ENCODE measurements at regions not wholly inside any gene's neighbourhood (a gene's known extent, or its start where the extent isn't known, plus 50 kb on each side); places are given as distances from the start of the nearest gene placed in this dataset.
A peak's percentile ranks its signal among the peaks of the same experiment; 100 is the strongest.

DNA sequence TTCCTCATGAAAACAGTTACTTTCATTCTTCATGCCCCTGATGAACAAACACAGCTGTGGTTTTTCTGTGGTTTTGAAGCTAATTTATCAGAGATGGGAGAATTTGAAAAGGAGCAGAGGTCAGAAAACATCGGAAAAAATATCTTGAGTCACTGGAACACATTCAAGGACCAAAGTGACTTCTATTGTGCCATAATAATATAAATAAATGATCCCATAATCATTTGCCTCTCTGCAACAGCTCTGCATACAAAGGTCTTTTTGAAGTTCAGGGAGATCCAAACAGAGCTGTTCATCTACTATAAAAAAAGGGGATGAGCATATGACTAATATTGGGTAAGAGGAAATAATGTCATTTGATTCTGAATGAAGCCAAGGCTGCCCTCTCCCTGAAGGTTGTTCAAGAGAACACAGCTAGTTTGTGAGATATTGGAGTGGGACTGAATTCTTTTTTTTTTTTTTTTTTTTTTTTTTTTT, 201.3 kb upstream of the GALNT5 start:
- peak; percentile 40 for DNase-seq (ENCODE audit: low spot score)

DNA sequence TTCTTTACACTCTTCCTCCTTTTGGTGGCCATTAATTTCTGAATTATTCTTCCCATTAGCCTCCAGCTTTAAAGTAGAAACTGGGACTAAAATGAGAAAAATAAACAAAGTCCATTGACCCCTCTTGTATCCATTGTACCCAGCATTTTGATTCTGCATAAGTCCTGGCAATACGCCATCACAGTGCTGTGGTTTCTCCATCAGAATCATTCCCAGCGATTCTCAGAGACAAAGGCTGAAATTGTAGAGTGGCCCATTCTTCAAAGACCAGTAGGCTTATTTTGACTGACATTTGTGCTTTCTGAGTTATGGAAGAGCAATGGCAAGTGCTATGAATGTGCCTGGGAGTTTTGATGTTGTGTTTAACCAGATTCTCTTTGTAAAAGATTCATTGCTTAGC, 199.3 kb upstream of the GALNT5 start:
- no peak for DNase-seq (ENCODE audit: low spot score)

DNA sequence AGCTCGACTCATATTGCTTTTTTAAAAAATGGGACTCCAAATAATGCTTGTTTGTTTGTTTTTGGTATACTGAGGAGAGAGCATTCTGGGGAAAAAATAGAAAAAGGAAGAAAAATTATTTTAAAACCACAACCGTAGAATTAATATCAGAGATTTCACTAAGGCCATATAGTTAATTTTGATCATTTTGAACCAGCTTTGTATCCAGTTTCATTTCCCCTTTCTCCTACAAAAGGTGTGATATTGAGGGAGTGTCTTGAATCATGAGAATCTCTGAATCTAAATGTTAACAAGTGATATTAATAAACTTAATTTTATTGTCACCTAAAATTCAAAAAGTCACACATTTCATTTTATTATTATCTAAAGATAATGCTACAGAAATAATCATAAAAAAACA, 198.5 kb upstream of the GALNT5 start:
- DNase-seq (ENCODE audit: low spot score), result no peak

DNA sequence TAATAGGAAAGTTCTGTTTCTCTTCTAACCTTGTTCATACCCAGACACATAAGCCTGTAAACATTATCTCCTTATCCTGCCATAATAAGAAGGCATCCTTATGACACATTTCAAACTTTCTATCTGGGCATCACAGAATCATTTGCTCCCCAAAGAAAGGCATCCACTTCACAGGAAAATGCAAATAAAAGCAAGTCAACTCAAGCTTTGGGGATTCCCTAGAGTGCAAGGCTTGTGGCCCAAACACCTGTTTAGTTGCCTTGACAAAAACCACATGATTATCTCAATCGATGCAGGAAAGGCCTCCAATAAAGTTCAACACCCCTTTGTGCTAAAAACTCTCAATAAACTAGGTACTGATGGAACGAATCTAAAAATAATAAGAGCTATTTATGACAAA, 195.7 kb upstream of the GALNT5 start:
- DNase-seq (ENCODE audit: low spot score), result no peak

DNA sequence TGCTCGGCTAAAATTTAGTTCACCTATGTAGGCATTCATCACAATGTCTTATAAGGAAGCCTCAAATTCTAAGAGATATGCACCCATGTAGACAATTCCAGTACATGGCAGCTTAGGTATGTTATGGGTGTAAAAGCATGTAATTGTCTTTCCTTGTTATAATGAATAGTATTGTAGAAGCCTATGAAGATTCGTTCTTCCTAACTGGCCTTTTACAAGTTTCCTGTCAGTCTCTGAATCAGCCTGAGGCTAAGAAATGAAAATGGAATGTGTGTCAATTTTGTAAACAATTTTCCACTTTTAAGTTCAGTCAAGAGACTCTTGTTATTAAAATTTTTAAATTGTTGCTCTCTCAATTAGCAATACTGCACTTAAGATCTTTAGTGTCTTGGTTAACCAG, 189.9 kb upstream of the GALNT5 start:
- DNase-seq (ENCODE audit: low spot score), result no peak

DNA sequence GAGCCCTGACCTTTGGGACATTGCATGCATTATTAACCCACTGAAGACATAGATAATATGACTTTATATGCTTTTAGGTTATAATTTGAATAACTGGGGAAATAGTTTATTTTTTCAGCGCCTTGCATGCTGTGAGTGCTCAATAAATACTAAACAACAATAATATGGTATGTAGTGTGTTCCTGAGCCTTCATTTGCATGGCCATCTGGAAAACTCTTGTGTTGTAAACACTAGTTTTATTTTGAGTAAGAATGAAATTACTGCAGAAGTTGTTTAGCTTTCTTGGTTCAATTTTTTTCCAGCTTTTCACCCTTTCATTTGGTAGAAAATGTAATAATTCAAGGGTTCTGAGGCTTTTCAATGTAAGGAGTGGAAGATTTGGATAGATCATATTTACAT, 189.3 kb upstream of the GALNT5 start:
- no peak for DNase-seq (ENCODE audit: low spot score)

DNA sequence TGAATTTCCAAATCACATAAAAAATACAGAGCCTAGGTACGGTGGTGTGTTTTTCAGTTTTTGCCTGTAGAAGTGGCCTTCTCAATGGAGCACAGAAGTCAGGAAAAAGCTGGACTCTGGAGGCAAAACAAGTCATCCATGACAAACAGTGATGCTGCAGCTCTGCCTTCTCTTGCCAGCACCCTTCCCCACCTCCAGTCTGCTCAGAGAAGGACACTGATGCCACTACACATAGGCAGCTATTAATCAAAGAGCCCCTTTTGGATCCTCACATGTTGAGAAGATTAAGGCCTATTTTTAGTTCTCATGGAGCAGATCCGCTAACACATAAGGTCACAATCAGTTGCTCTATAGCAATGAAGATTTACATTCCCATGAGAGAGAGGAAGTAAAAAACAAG, 181.6 kb upstream of the GALNT5 start:
- no peak for DNase-seq (ENCODE audit: low spot score)

DNA sequence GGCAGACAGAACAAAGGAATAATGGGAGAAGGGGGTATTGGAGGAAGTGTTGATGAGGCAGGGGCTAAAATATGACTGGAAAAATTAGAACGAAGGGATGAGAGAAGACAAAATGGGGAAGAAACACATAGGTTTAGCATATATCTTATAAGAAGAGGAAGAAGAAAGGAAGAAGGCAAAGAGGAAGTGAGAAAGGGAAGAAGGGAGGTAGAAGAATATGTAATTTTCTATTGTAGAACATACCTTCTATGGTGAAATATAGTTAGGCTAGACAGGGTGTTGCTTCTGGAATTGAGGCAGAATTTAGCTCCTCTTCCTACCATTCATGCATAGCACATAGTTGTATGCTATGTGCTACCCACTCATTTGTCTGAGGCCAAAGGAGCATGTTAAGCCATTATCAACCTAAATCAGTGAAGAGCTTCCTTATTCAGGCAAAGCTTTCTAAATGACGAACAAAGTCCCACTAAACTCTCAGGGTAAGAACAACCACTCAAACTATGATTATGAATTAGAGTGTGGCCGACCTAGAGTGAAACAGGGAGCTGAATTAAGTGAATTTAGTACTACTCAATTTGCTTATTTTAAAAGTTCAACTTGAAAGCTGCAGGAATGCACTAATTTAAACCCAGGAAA, 180.9 kb upstream of the GALNT5 start:
- no peak for DNase-seq (ENCODE audit: low spot score)

DNA sequence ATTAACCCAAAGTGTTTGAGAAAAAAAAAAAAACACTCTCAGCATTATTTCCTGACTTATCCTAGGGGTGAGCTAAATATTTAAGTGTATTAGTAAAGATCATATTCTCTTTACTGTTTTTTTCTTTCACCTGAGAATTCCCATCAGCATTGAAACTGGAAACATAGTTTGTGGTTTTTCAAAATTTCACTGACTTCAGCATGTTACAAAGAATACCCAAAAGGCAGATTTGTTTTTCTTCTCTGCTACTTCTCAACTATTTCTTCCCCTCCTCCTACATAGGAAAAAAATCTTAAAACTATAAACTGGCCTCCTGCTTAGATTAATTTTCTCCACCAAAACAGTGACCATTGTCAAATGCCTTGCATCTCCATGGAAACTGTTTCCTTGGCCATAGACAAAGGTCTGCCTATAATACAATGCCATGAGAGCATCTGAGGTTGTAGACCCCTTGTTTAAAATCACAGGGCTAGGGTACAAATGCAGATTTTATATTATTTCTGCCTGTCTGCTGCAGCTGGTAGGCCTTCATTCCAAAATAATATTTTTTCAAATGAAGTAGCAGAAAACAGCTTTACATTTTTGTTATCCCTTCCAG, 179.7 kb upstream of the GALNT5 start:
- no peak for DNase-seq (ENCODE audit: low spot score)

DNA sequence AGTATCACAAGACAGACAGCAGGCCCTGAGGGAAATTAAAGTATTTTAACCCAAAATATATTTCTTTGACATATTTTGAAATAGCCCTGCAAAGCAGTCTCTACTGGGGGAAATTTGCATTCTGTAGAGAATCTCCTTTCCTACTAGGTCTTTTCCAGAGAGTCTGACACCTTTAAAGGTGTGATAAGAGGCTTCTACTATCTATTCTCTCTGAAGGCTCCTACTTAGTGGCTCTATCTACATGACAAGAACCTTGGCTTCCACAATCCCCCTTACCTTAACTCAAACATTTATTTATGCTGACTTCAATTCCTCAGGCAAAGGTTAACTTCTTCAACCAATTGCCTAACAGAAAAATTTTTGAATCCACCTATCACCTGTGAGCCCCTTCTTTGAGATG, 174.6 kb upstream of the GALNT5 start:
- no peak for DNase-seq (ENCODE audit: low spot score)

DNA sequence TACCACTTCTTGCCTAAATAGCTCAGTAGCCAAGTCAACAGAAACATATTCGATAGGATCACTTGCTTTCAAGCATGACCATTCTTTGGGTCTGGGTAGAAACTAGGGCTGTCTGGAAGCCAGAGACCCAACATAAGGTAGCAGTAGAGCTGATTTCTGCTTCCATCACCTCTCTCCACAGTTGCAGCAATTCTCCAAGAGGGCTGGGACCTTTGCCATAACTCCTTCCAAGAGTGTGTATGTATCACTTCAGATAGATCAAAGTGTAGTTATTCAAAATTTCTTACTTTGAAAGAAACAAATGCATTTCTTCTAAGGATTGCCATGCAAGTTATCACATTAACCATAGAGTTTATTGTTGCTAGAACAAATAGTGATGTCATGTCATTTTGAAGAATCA, 172.0 kb upstream of the GALNT5 start:
- no peak for DNase-seq (ENCODE audit: low spot score)

DNA sequence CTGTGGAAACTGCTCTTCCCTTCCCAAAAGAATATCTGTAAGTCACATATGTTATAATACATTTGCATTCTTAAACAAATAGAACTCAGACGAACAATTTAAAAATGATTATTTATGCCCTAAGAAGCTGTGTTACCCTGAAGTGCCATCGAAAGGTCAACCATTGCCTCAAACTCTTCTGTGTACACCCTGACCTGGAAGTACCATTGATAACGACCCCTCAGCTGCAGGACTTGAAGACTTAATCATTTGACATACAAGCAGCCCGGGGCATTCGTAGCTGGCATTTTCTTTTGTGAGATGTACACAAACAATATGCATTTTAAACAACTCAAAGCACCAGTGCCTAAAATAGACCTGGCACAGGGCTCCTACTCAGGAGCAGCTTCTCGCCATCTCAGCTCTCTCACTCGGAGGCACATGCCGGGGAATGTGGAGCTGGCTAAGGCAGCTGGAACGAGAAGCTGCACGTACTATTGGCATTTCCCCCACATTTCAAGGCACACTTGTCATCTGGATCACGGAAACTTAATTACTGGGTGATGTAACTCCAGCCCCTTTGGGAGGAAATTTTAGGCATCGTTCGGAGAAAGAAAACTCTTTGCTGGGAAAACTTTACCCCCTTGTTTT, 170.0 kb upstream of the GALNT5 start:
- DNase-seq (ENCODE audit: low spot score), result peak; percentile 71

DNA sequence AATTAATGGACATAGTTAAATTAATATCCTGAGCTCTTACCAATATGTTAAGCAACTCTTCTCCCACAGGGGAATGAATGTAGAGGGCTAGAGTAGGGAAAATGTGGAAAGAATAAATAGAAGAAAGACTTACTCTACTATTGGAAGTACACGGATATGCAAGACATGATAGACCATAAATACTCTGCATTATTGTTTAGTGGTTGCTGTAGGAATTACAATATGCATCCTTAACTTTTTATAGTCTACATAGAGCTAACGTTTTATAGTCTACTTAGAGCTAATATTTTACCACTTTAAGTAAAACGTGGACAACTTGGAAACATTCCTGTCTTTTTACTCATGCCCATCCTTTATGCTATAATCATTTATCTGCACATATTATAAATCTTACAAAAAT, 163.8 kb upstream of the GALNT5 start:
- no peak for DNase-seq (ENCODE audit: low spot score)

DNA sequence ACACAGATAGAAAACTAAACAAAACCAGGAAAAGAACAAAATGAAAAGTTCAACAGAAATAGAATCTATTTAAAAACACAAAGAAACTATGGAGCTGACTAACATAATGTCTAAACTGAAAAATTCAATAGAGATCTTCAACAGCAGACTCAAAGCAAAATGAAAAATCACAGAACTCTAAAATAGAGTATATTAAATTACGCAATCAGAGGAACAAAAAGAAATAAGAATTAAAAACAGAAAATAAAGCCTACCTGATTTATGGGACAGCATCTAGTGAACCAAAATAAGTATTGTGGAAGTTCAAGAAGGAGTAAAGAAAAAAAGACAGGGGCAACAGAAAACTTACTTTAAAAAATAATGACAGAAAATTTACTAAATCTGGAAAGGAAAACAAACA, 152.1 kb upstream of the GALNT5 start:
- no peak for DNase-seq (ENCODE audit: low spot score)

DNA sequence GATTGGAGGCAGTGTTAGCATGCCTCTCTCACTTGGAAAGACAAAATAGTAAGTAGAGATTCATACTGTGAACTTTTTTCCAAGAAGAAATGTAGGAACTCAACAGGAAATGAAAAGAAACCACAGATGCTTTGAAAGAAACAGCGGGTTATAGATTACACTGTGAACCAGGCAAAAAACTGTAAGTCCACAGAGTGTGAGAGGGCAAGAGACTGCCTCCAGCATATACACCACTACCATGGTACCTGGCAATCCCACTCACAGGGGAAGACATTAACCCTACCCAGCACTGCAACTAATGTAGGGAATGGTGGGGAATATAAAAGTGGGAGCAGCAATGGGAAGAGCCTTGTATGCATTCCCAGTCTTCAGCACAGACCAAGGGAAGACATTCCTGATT, 150.6 kb upstream of the GALNT5 start:
- DNase-seq (ENCODE audit: low spot score), result no peak

DNA sequence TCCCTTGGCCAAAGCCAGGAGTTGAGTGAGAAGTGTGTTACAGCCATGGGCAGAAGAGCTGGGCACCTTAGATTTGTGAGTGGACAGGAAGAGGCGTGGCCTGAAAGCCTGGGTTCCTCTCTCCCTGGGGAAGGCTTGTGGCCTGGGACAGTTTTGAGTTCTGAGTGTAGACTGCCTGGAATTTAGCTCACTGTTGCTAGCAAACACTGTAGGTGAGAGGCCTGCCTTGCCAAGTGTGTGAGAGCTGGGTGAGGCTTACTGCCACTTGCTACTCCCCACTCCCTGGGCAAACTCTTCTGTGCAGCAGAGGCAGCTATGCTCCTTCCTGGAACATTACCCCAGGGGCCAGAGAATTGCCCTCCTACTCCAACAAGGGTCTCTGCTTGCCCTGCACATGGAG, 150.0 kb upstream of the GALNT5 start:
- DNase-seq (ENCODE audit: low spot score), result no peak

DNA sequence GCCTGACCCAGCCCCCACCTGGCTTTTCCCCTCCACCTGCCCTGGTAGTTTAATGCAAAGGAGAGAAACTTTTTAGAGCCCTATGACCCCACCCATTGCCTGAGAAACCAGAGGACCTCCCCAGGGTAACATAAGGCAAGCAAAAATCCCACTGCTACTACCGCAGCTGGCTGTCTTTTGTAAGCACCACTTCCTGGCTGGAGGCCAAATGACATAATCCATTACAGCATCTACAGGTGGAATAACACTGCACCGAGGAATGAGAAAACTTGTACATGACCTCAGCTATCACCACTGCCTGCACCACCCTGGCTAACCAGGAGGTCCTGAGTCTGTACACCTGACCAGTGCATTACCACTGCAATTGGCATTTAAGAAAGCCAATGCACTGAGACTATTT, 149.6 kb upstream of the GALNT5 start:
- DNase-seq (ENCODE audit: low spot score), result no peak

DNA sequence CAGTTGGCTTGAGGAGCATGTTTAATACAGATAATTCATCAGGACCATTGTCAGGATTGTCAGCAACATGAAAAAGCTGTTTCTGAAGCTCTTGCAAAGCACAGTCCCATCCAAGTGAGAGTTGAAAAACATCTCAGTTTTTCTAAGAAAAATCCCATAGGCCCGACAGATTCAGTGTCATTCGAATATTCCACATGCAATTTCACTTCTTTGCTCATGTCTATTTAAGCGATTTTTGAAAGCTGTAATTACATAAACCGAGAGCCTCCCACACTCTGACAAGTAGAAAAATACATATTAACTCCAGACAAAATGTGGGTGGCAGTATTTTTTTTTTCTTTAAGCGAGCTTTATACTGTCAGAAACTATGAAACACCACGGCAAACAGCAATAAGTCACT, 134.7 kb upstream of the GALNT5 start:
- no peak for DNase-seq (ENCODE audit: low spot score)

DNA sequence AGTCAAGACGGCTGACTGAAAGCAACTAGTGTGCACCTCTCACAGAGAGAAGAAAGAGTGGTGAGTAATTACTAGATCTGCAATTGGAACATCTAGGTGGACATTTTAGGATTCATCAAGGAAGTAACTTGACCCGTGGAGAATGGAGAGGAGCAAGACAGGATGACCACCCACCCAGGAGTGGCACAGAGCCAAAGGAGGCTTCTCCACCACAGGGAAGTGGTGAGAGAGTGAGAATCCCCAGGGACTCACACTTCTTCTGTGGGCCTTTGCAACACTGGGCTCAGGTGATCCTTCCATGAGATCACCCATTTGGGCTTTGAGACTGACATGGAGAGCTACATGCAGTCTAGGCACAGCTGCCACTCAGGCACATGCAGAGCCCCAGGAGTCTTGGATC, 132.8 kb upstream of the GALNT5 start:
- DNase-seq (ENCODE audit: low spot score), result no peak

DNA sequence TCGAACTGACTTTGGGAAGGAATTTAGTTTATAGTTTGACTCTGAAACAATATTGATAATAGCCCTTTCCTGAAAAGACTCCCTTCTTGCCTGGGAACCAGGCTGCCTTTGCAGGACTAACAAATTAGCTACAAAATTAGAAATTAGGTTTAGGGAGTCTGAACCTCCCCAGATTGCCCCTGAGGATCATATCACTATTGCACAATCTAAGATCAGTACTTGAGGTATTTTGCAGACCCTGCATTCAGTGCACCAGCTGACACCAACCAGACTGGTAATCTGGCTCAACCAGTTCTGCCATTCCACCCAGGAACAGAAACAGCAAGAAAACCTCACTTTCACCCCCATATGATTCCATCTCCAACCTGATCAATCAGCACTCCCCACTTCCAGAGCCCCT, 131.8 kb upstream of the GALNT5 start:
- no peak for DNase-seq (ENCODE audit: low spot score)

DNA sequence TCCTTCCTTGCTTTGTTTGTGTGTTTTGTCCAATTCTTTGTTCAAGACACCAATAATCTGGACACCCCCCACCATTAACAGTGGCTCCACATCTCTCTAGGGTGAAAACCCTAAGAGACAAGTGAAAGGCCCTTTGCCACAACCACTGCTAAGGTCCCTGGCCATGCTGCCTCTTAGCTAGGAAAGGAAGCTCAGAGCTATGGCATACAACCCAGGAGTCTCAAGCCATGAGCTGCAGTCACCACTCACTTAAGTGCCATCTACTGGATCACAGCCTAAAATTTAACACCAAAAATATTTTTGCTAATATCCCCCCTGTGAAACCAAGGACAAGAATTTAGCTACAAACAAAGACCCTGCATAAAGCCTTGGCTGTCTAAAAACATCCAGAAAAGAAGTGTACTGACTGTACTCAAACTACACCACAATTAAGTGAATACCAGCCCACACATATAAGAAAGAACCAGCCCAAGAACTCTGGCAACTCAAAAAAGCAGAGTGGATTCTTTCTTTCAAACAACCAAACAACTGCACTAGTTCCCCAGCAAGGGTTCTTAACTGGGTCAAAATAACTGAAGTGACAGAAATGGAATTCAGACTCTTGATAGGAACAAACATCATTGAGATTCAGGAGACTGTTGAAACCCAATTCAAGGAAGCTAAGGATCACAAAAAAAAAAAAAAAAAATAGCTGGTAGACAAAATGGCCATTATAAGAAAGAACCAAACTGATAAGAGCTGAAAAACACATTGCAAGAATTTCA, 130.1 kb upstream of the GALNT5 start:
- no peak for DNase-seq (ENCODE audit: low spot score)

DNA sequence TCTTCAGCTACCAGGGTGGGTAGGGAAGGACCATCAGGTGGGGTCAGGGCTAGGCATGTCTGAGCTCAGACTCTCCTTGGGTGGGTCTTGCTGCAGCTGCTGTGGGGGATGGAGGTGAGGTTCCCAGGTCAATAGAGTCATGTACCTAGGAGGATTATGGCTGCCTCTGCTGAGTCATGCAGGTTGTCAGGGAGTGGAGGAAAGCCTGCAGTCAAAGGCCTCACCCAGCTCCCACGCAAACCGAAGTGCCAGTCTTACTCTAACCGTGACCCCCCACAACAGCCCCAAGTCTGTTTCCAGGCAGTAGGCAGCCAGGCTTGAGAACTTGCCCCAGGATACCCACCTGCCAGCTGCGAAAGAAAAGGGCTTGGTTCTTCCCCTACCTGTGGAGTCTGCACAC, 113.6 kb upstream of the GALNT5 start:
- no peak for DNase-seq (ENCODE audit: low spot score)

DNA sequence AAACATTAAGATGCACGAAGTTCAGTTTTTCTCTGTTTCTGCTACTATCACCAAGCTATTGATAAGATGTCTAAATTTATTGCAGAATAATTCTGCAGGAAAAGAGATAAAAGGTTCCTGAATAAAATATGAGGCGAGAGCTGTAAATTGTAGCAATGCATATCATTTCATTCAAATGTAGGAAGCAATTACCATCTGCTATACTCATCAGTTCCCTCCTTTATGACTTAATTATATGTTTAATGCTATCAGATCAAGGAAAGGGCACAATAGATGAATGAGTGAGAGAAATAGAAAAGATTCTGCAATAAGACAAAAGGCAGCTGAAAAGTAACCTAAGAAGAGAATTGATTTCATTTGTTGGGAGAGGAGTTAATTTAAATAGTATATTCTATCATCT, 108.2 kb upstream of the GALNT5 start:
- no peak for DNase-seq (ENCODE audit: low spot score)
